ENCODE measurements at regions not wholly inside any gene's neighbourhood (a gene's known extent, or its start where the extent isn't known, plus 50 kb on each side); places are given as distances from the start of the nearest gene placed in this dataset.

- DNase-seq (ENCODE audit: extremely low read depth in 1 of 11, low read depth in 9 of 11, low spot score in 4 of 11) = no peak
These were observed 459.7 kb upstream of the SEMA3A start for GRCh38 chr7:84654273-84654672.

DNA sequence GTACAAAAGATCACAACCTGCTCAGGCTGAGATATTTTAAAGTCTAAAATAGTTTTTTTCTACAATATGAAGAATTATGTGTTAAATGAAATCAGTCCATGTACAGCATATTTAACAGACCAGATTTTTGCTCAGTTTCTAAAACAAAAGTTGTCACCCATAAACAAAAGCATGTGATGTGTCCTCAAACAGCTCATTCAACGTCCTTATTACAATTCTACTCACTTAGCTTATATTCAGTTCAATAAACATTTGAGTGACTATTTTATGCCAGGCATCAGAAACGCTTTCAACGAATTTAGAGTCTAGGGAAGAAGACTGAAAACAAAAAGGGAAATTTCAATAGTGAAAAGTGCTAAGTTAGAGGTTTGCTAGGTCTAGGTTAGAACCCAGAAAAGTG is 457.3 kb upstream of the SEMA3A start:
- no peak for DNase-seq (ENCODE audit: extremely low read depth in 1 of 11, low read depth in 9 of 11, low spot score in 4 of 11)

DNA sequence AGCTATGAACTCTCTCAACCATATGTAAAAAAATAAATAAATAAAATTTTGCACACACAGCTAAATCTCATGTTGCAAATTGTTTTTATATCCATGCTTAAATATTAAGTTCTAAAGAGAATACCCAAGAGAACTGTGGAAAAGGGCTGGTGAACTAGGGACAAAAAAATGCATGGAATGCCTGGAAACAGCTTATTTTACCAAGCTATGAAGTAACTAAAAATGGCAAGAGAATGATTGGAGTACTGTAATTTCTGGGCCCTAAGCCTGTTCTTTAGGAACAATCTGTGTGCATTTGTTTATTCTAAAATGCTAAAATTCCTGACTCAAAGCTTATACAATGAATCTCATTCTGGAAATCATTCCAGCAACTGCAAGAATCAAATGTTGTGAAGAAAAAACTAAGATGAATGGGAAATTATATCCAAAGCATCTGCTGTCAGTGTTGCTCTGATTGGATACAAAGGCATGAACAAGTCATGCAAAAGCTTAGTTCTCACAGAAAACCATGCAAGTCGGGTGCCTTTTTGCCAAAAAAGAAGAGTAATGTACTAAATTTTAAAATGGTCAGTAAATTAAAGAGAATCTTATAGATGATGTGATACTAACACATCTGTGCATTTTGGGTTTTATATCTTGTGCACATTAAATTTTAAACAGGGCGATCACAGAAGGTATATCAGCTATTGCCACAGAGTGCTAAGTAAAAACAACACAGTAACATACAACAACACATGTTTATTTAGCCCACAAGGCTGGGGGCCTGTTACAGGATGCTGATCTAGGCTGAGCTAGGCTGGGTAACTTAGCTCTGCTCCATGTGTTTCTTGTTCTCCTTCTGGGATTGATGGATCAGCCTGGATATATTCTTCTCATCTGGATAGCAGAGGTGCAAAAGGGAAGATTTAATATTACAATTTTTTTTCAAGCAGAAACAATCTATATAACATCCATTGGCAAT is 453.5 kb upstream of the SEMA3A start:
- peak in 1 of 11 donors; percentile 17 for DNase-seq (ENCODE audit: extremely low read depth in 1 of 11, low read depth in 9 of 11, low spot score in 4 of 11)

GRCh38 chr7:84642611-84643010 is 448.0 kb upstream of the SEMA3A start:
- DNase-seq (ENCODE audit: extremely low read depth in 1 of 11, low read depth in 9 of 11, low spot score in 4 of 11) = no peak

GRCh38 chr7:84640637-84641036 is 446.0 kb upstream of the SEMA3A start:
- DNase-seq (ENCODE audit: extremely low read depth in 1 of 11, low read depth in 9 of 11, low spot score in 4 of 11) = no peak

DNA sequence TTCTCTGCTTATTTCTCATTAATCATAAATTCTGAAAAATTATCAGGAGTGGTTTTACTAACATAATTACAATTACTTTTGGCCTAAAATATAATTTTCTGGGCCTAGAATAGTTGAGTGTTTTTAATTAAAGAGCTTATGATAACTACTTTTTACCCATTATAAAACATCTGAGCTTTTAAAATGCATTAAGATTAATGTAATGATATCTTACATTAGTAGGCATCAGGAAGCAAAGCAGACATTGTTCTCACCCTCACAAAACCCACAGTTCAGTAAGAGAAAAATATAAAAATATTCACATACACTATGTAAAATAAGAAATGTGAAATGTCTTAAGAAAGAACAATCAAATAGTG is 443.7 kb upstream of the SEMA3A start:
- no peak for DNase-seq (ENCODE audit: extremely low read depth in 1 of 11, low read depth in 9 of 11, low spot score in 4 of 11)

DNA sequence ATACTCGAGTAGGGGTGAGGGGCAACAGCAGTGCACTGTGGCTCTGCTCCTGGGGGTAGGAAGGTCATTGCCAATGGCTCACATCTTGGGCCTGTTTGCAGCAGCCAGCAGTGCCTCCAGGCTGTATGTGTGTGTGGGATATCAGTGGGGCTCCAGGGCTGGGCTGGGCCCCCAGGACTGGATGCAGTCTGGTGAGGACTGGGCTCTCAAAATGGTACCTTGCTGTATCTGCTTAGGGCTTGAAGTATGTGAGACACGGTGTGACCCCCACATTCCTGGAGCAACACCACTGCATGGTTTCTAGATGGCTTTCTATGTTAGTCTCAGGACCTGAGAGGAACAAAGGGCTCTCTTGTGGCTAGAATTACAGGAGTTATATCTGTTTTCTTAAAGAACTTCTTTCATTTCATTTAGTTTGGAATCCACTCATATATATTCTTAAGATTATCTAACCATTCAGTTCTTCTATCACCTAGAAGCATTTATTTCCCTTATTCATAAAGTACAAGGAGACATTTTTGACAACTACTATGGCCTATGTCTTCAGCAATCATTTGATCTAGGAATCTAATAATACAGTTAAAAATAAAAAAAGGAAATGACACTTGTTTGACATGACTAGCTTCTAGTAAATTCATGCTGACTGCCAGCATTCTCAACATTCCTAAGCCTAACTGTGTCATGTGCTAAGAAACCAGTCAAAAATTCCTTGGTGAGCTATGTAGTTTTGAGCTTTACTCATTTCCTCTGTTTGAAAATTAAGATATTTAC is 443.2 kb upstream of the SEMA3A start:
- DNase-seq (ENCODE audit: extremely low read depth in 1 of 11, low read depth in 9 of 11, low spot score in 4 of 11) = peak in 4 of 11 donors; percentile 4 to 43 (median 25)

DNA sequence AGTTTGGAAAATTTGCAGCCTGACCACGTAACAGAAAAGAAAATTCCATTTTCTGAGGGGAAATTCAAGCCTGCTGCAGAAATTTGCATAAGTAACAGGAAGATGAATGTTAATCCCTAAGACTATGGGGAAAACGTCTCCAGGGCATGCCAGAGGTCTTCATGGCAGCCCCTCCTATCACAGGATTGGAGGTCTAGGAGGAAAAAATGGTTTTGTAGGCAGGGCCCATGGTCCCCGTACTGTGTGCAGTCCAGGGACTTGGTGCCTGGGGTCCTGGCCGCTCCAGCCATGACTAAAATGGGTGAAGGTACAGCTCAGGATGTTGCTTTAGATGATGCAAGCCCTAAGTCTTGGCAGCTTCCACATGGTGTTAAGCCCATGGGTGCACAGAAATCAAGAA is 437.3 kb upstream of the SEMA3A start:
- DNase-seq (ENCODE audit: extremely low read depth in 1 of 11, low read depth in 9 of 11, low spot score in 4 of 11) = no peak

- DNase-seq (ENCODE audit: extremely low read depth in 1 of 11, low read depth in 9 of 11, low spot score in 4 of 11) = no peak
These were observed 435.2 kb upstream of the SEMA3A start for GRCh38 chr7:84629640-84630318.

DNA sequence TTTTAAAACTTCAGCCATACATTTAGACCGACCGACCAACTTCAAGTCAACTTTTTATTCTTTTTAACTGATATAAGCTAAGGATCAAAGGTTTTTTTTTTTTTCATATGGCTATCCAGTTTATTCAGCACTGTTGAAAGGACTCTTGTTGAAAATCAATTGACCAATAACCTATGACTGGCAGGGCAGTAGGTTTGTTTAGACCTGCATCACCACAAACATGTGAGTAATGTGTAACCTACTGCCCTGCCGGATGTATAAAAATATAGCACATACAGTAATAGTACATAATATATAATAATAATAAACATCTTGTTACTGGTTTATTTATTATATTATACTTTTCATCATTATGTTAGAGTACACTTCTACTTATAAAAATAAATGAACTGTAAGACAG is 434.6 kb upstream of the SEMA3A start:
- no peak for DNase-seq (ENCODE audit: extremely low read depth in 1 of 11, low read depth in 9 of 11, low spot score in 4 of 11)

GRCh38 chr7:84627250-84627649 is 432.7 kb upstream of the SEMA3A start:
- no peak for DNase-seq (ENCODE audit: extremely low read depth in 1 of 11, low read depth in 9 of 11, low spot score in 4 of 11)

GRCh38 chr7:84624927-84625326 is 430.3 kb upstream of the SEMA3A start:
- DNase-seq (ENCODE audit: extremely low read depth in 1 of 11, low read depth in 9 of 11, low spot score in 4 of 11) = no peak

- DNase-seq (ENCODE audit: extremely low read depth in 1 of 11, low read depth in 9 of 11, low spot score in 4 of 11) = no peak
These were observed 429.9 kb upstream of the SEMA3A start for GRCh38 chr7:84624527-84624926.

DNA sequence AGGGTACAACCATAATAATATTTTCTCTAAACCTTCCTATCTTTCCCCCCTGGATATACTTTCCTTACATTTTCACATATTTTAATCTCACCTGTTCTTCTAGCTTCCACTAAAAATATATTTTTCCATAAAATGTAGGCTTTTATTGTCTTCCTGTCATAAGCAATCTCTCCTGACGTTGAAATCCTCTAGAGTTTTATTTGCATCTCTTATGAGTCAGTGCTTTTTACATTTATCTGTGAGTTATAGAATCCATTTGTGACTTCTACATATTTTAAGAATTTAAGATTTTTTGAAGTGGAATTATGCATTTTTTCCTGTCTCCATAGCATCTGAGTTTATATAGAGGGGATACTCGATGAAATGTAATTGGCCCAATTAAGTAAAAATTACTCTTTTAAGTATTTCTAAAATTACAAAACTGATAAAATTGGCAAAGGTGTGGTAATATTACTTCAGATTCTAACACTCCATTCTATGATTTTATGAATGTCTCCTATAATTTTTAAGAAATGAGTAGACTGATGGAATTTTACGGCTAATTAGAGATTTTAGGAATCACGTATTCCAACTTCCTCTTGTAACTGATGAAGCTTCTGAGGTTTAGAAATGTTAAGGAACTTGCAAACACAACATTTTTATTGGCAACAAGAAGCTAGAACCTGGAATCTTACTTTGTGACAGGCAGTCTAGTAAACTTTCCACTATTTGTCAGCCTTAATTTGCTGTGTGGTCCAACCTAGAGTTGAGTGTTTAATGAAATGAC is 422.9 kb upstream of the SEMA3A start:
- no peak for DNase-seq (ENCODE audit: extremely low read depth in 1 of 11, low read depth in 9 of 11, low spot score in 4 of 11)

DNA sequence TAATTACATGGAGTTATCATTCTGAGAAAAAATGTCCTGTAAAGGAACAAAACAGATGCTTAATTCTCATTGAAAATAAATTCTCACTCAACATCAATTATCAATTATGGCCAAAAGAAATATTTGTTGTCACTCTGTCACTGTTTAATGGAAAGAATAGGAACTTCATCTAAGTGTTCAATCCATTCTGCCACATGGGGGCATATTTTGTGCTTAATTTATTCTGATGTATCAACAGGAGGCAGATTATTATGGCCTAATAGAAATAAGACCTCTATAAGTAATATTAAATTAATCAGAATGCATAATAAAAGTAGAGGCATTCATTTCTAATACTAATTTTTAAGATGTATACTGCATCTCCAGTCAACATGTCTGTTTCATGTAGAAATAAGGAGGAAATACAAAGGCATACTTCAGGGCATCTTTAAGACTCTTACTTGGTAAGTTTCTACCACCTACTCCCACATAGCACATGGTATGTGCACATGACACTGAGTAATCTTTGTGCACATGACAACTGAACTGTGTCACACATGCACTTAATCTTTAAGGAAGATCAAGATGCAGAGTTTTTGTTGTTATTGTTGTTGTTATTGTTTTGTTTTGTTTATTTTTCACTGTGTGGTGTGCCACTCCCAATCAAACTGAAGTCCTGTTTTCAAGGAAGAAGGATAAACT is 420.4 kb upstream of the SEMA3A start:
- DNase-seq (ENCODE audit: extremely low read depth in 1 of 11, low read depth in 9 of 11, low spot score in 4 of 11) = no peak

DNA sequence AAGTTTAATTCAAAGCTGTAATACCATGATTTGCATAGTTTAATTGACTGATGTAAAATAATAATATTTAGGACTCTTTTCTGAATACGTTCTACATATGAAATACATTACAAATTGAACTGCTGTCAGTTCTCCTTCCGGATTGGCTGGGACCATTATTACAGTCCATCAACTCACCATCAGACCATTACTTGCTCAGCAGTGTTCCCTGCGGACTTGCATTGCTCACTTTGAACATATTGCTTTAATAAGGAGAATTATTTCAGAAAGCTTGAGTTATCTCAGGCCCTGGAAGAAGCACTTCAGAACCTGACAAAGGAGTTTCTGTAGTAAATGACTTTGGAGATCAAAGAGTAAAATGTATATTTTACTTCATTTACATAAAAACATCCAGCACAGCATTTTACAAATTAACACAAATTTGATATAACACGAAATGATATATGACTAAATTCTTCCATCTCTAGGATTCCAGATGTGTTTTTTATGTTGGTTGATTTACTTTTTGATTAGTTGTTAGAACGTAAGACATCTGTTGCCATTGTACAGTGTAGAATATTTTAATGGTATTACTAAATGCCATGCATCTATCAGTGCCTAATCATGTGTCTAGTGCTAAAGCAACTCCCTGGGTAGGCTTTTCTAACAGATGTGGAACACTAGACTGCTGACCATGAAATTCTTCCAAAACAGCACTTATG is 418.5 kb upstream of the SEMA3A start:
- DNase-seq (ENCODE audit: extremely low read depth in 1 of 11, low read depth in 9 of 11, low spot score in 4 of 11) = no peak

DNA sequence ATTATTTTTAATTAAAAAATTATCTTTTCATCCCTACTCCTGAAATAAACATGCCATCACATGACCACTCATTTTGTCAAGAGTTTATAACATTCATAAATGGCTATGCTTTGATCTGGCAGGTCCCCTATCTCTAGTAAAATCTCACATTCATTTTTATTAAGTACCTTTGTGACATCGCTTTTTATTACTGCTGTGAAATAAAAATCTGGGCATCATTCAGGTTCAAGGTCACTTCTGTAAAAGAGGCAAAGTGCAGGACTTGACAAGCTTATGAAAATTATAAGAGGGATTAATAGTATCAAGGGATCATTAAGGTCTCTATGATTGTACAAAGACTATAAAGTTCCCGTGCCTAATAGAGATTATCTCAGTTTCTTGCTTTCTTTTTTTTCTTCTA is 416.8 kb upstream of the SEMA3A start:
- no peak for DNase-seq (ENCODE audit: extremely low read depth in 1 of 11, low read depth in 9 of 11, low spot score in 4 of 11)

DNA sequence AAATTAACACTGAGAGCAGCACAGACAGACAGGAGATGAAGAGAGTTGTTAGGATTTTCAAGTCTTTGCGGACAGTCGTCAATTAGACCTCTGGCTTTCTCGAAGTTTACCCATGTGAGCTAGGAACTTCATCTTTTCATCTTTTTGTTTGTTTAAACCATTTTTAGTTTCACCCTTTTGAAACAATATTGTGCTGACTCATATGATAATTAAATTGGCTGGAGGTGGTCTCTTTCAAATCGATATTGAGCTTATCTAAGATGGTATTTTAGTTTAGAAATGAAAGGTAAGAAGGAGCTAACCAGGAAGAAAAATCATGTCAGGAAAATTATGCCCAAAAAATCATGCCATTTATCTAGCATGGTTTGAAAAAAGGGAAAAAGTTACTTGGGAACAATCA is 415.8 kb upstream of the SEMA3A start:
- DNase-seq (ENCODE audit: extremely low read depth in 1 of 11, low read depth in 9 of 11, low spot score in 4 of 11) = no peak

Measured in renal cortex interstitium (tissue), 11 donors.